22Rv1 (cell line): ENCODE measurements at regions not wholly inside any gene's neighbourhood (a gene's known extent, or its start where the extent isn't known, plus 50 kb on each side); places are given as distances from the start of the nearest gene placed in this dataset.

Experiments
- ZFX ChIP-seq: fragments of 450-650 bp; IDR thresholded peaks from 2 replicates; pipeline ENCODE4 v1.6.1; 2017; ENCODE audit warnings: antibody characterized with exemption, borderline replicate concordance
- TF ChIP-seq, protein P1 (sequence below): fragments of 450-650 bp; IDR thresholded peaks from 2 replicates; pipeline ENCODE4 v1.5.1; 2017; ENCODE audit warnings: mild to moderate bottlenecking

DNA sequence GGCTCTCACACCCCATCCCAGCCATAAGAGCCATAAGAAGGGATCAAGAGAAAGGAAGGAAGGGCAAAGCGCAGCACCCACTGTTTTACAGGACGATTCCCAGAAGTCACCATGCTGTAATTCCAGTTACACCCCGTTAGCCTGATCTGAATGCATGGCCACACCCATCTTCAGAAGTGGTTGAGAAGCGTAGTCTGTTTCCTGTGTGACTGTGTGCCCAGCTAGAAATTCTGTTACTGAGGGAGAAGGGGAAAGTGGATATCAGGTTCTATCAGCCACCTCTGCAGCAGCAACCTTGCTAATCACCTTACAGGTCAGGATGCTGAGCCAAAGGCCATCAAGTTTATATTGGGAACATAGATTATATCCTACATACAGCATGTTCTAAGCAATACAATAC is 260.0 kb downstream of the ABHD5 start:
- TF ChIP-seq, protein P1, sequence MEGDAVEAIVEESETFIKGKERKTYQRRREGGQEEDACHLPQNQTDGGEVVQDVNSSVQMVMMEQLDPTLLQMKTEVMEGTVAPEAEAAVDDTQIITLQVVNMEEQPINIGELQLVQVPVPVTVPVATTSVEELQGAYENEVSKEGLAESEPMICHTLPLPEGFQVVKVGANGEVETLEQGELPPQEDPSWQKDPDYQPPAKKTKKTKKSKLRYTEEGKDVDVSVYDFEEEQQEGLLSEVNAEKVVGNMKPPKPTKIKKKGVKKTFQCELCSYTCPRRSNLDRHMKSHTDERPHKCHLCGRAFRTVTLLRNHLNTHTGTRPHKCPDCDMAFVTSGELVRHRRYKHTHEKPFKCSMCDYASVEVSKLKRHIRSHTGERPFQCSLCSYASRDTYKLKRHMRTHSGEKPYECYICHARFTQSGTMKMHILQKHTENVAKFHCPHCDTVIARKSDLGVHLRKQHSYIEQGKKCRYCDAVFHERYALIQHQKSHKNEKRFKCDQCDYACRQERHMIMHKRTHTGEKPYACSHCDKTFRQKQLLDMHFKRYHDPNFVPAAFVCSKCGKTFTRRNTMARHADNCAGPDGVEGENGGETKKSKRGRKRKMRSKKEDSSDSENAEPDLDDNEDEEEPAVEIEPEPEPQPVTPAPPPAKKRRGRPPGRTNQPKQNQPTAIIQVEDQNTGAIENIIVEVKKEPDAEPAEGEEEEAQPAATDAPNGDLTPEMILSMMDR, result no peak
- TF ChIP-seq ZFX, result no peak
